DND-41 (cell line): ENCODE measurements at regions not wholly inside any gene's neighbourhood (a gene's known extent, or its start where the extent isn't known, plus 50 kb on each side); places are given as distances from the start of the nearest gene placed in this dataset.

Experiments used
- ATAC-seq: fragments of 200-7000 bp; cut with Tn5 transposase; 3 replicates; pipeline ENCODE4 v1.9.1; 2021; ENCODE audit warnings: low read depth; ENCODE audit not compliant: insufficient read depth
- DNase-seq: peaks from one replicate; pipeline ENCODE4 v3.0.0-alpha.2; 2020
- H2AFZ ChIP-seq: 2 replicates; pipeline ENCODE4 v1.6.0; 2012; ENCODE audit warnings: low read depth, low read length
- H3K27ac ChIP-seq: 2 replicates; pipeline ENCODE4 v1.5.1; 2012; ENCODE audit warnings: low read length, inconsistent platforms
- H3K27me3 ChIP-seq: fragments of 200-600 bp; sonication (generic); 2 replicates; pipeline ENCODE4 v1.6.0; 2012; ENCODE audit warnings: low read length, mild to moderate bottlenecking, inconsistent platforms; ENCODE audit not compliant: insufficient read depth, poor library complexity
- H3K36me3 ChIP-seq: 2 replicates; pipeline ENCODE4 v1.5.1; 2012; ENCODE audit warnings: low read length, inconsistent platforms; ENCODE audit not compliant: insufficient read depth
- H3K4me1 ChIP-seq: 2 replicates; pipeline ENCODE4 v1.5.1; 2012; ENCODE audit warnings: mild to moderate bottlenecking, low read length; ENCODE audit not compliant: insufficient read depth
- H3K4me2 ChIP-seq: 2 replicates; pipeline ENCODE4 v1.6.0; 2012; ENCODE audit warnings: mild to moderate bottlenecking, moderate library complexity, low read length, inconsistent platforms; ENCODE audit not compliant: insufficient read depth
- H3K4me3 ChIP-seq, 2 experiments: fragments of 200-600 bp in 1 of 2; shearing (Covaris generic) in 1 of 2; 2 replicates each; pipeline ENCODE4 v1.5.1; 2012 to 2016; ENCODE audit warnings: inconsistent platforms in 2 of 2, low read length in 2 of 2, mild to moderate bottlenecking in 2 of 2, low read depth in 1 of 2, moderate library complexity in 1 of 2
- H3K79me2 ChIP-seq: 2 replicates; pipeline ENCODE4 v1.6.0; 2012; ENCODE audit warnings: low read length, inconsistent platforms; ENCODE audit not compliant: insufficient read depth
- H3K9ac ChIP-seq: 2 replicates; pipeline ENCODE4 v1.6.0; 2012; ENCODE audit warnings: low read depth, mild to moderate bottlenecking, inconsistent platforms, low read length, moderate library complexity
- H3K9me3 ChIP-seq: 2 replicates; pipeline ENCODE4 v1.5.1; 2012; ENCODE audit warnings: low read length, moderate library complexity, mild to moderate bottlenecking, inconsistent platforms; ENCODE audit not compliant: insufficient read depth, severe bottlenecking
- H4K20me1 ChIP-seq: 2 replicates; pipeline ENCODE4 v1.6.0; 2012; ENCODE audit warnings: low read length; ENCODE audit not compliant: insufficient read depth
- EZH2 ChIP-seq: IDR thresholded peaks from 3 replicates; pipeline ENCODE4 v1.6.1; 2012; ENCODE audit warnings: borderline replicate concordance, low read depth, mild to moderate bottlenecking, moderate library complexity, low read length, inconsistent platforms; ENCODE audit not compliant: severe bottlenecking
- TF ChIP-seq, protein P1 (sequence below): IDR thresholded peaks from 2 replicates; pipeline ENCODE4 v1.5.1; 2012; ENCODE audit warnings: borderline replicate concordance, low read length, moderate library complexity, mild to moderate bottlenecking; ENCODE audit not compliant: poor library complexity, severe bottlenecking; ENCODE audit errors: extremely low read depth

DNA sequence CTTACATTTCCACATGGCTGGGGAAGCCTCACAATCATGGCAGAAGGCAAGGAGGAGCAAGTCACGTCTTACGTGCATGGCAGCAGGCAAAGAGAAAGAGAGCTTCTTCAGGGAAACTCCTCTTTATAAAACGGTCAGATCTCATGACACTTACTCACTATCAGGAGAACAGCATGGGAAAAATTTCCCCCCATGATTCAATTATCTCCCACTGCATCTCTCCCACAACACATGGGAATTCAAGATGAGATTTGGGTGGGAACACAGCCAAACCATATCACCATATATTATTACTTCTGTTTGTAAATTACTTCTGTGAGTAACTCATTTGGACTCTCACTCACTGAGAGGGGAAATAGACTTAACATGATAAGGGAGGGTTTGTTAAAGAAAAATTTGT is 1496.8 kb upstream of the TMEM132C start:
- Histone ChIP-seq H3K4me1 (peaks cover 6% of the 10 kb centered on the region; the same call in 1 of the 2 replicates), H3K27ac (no peak overlapping the region), H4K20me1 (no peaks in the 10 kb centered on the region), H3K79me2 (no peaks in the 10 kb centered on the region), H3K9me3 (peaks cover 8% of the 10 kb centered on the region), H3K9ac (no peak overlapping the region), H3K4me3 (no peak overlapping the region), H3K36me3 (no peaks in the 10 kb centered on the region), H3K27me3 (no peaks in the 10 kb centered on the region), H2AFZ (no peak overlapping the region), H3K4me2 (no peak overlapping the region)
- ATAC-seq (no peak), DNase-seq (no peak)
- no peak for TF ChIP-seq EZH2
- TF ChIP-seq, protein P1, sequence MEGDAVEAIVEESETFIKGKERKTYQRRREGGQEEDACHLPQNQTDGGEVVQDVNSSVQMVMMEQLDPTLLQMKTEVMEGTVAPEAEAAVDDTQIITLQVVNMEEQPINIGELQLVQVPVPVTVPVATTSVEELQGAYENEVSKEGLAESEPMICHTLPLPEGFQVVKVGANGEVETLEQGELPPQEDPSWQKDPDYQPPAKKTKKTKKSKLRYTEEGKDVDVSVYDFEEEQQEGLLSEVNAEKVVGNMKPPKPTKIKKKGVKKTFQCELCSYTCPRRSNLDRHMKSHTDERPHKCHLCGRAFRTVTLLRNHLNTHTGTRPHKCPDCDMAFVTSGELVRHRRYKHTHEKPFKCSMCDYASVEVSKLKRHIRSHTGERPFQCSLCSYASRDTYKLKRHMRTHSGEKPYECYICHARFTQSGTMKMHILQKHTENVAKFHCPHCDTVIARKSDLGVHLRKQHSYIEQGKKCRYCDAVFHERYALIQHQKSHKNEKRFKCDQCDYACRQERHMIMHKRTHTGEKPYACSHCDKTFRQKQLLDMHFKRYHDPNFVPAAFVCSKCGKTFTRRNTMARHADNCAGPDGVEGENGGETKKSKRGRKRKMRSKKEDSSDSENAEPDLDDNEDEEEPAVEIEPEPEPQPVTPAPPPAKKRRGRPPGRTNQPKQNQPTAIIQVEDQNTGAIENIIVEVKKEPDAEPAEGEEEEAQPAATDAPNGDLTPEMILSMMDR: no peak

GRCh38 chr12:126772171-126772864 is 1494.7 kb upstream of the TMEM132C start:
- no peak overlapping the region for H3K9ac ChIP-seq
- no peak overlapping the region; a peak in 1 of 4 replicates for H3K4me3 ChIP-seq
- H3K9me3 ChIP-seq: peaks cover 3% of the 10 kb centered on the region
- no peak overlapping the region for H2AFZ ChIP-seq
- DNase-seq (peak; percentile 19), ATAC-seq (peak; percentile 44; the same call in 1 of the 3 replicates)
- peak overlapping the region; percentile 36; the same call in 1 of the 2 replicates for H3K4me2 ChIP-seq
- no peaks in the 10 kb centered on the region for H4K20me1 ChIP-seq
- no peaks in the 10 kb centered on the region for H3K79me2 ChIP-seq
- no peak overlapping the region for H3K27ac ChIP-seq
- H3K27me3 ChIP-seq: no peaks in the 10 kb centered on the region
- TF ChIP-seq, protein P1: no peak
- no peak for TF ChIP-seq EZH2
- H3K36me3 ChIP-seq: no peaks in the 10 kb centered on the region
- peaks cover 6% of the 10 kb centered on the region; the same call in 1 of the 2 replicates for H3K4me1 ChIP-seq

GRCh38 chr12:126773012-126773411 is 1494.0 kb upstream of the TMEM132C start:
- Histone ChIP-seq H3K79me2 (no peaks in the 10 kb centered on the region), H3K27me3 (no peaks in the 10 kb centered on the region), H3K4me2 (no peak overlapping the region), H4K20me1 (no peaks in the 10 kb centered on the region), H3K27ac (no peak overlapping the region), H3K4me1 (peaks cover 6% of the 10 kb centered on the region; the same call in 1 of the 2 replicates), H3K4me3 (no peak overlapping the region), H2AFZ (no peak overlapping the region), H3K9ac (no peak overlapping the region), H3K36me3 (no peaks in the 10 kb centered on the region), H3K9me3 (no peaks in the 10 kb centered on the region)
- DNase-seq (no peak), ATAC-seq (no peak)
- no peak for TF ChIP-seq EZH2
- TF ChIP-seq, protein P1: no peak
